ENCODE measurements at regions not wholly inside any gene's neighbourhood (a gene's known extent, or its start where the extent isn't known, plus 50 kb on each side); places are given as distances from the start of the nearest gene placed in this dataset.

DNA sequence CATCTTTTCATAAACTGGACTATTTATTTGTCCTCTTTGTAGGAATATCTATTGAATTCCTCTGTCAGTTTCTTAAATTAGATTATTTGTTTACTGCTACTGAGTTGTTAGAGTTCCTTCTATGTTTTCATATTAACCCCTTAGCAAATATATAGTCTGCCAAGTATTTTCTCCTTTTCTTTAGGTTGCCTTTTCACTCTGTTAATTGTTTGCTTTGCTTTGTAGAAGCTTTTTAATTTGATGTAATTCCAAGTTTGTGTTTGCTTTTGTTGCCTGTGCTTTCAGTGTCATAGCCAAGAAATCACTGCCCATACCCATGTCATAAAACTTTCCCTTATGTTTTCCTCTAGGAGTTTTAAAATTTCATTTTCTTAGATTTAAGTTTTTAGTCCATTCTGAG, 256.2 kb upstream of the SEMA3A start:
- no peak overlapping the region for H3K4me3 Mint-ChIP-seq
- no peak overlapping the region for H3K27ac Mint-ChIP-seq
- no peak for DNase-seq (ENCODE audit: low spot score in 2 of 2, unreplicated experiment in 2 of 2)
- peaks cover 26% of the 10 kb centered on the region for H3K9me3 Mint-ChIP-seq
- TF ChIP-seq, protein P1, sequence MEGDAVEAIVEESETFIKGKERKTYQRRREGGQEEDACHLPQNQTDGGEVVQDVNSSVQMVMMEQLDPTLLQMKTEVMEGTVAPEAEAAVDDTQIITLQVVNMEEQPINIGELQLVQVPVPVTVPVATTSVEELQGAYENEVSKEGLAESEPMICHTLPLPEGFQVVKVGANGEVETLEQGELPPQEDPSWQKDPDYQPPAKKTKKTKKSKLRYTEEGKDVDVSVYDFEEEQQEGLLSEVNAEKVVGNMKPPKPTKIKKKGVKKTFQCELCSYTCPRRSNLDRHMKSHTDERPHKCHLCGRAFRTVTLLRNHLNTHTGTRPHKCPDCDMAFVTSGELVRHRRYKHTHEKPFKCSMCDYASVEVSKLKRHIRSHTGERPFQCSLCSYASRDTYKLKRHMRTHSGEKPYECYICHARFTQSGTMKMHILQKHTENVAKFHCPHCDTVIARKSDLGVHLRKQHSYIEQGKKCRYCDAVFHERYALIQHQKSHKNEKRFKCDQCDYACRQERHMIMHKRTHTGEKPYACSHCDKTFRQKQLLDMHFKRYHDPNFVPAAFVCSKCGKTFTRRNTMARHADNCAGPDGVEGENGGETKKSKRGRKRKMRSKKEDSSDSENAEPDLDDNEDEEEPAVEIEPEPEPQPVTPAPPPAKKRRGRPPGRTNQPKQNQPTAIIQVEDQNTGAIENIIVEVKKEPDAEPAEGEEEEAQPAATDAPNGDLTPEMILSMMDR (IDR thresholded peaks at IDR 0.05; ENCODE audit: unreplicated experiment): no peak
- no peaks in the 10 kb centered on the region for H3K36me3 Mint-ChIP-seq
- no peaks in the 10 kb centered on the region for H3K27me3 Mint-ChIP-seq (ENCODE audit: low read depth)
- H3K4me1 Mint-ChIP-seq: peaks cover 3% of the 10 kb centered on the region

DNA sequence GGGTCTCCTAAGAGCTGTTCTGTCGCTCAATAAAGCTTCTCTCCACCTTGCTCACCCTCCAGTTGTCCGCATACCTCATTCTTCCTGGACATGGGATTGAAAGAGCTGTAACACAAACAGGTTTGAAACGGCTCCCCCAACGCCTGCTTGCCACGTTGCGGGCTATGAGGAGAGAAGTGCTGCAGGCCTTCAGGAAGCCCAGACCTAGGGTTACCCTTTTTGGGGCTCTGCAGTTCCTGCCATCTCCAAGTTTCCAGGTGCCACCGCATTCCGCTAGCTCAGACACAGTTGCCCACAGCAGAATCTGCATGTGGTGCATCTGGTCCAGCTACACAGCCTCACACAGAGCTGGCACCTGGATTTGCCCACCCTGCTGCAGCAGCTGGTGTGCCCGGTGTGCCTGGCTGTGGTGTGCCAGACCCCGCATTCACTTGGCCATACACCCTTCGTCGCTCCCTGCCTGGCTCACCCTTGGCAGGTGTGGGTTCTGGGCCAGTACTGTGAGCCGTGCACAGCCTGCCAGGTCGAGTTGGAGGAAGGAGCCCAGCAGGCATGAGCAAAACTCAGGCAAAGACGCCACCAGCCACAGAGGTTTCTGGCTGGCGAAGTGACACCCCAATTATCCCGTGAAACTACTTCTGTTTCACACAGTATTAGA, 253.2 kb upstream of the SEMA3A start:
- Mint-ChIP-seq H3K9me3 (peaks cover 26% of the 10 kb centered on the region), H3K27ac (no peak overlapping the region), H3K4me3 (no peak overlapping the region), H3K27me3 (ENCODE audit: low read depth) (no peaks in the 10 kb centered on the region), H3K36me3 (no peaks in the 10 kb centered on the region), H3K4me1 (no peaks in the 10 kb centered on the region)
- TF ChIP-seq, protein P1 (IDR thresholded peaks at IDR 0.05; ENCODE audit: unreplicated experiment): no peak
- DNase-seq (ENCODE audit: low spot score in 2 of 2, unreplicated experiment in 2 of 2): no peak

DNA sequence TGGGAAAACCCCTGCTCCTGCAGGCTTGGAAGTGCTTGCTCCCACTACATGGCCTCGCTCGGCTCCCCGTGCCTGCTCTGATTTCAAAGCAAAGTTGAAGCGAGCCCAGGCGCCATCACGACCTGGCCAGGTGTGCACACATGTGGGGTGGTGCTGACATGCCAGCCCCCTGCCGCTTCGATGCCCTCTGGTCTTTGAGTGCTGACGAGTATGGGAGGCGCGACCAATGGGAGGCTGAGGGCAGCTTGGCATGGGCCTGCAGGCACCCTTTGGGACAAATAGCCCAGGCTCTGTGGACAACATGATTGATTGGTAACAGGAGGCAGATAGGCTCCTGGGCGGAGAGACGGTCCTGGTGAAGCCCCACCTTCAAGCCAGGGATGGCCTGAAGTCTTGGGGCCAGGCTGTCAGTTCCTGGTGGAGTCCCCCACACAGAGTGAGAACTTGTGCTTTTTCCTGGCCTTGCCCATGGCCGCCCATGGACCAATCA, 252.4 kb upstream of the SEMA3A start:
- Mint-ChIP-seq H3K27ac (no peak overlapping the region), H3K27me3 (ENCODE audit: low read depth) (no peaks in the 10 kb centered on the region), H3K4me1 (no peaks in the 10 kb centered on the region), H3K36me3 (no peaks in the 10 kb centered on the region), H3K4me3 (no peak overlapping the region), H3K9me3 (peaks cover 26% of the 10 kb centered on the region)
- TF ChIP-seq, protein P1 (IDR thresholded peaks at IDR 0.05; ENCODE audit: unreplicated experiment): no peak
- DNase-seq (ENCODE audit: low spot score in 2 of 2, unreplicated experiment in 2 of 2): no peak

DNA sequence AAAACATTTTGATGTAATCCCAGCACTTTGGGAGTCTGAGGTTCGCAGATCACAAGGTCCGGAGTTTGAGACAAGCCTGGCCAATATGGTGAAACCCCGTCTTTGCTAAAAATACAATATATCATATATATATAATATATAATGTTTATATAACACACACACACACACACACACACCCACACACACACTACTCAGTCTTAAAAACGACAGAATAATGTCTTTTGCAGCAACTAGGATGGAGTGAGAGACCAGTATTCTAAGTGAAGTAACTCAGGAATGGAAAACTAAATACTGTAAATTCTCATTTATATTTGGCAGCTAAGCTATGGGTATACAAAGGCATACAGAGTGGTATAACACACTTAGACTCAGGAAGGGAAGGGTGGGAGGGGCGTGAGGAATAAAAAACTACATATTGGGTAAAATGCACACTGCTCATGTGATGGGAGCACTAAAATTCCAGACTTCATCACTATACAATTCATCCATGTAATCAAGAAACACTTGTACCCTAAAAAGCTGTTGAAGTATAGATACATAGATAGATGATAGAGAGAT, 231.2 kb upstream of the SEMA3A start:
- H3K27ac Mint-ChIP-seq: no peak overlapping the region
- TF ChIP-seq, protein P1 (IDR thresholded peaks at IDR 0.05; ENCODE audit: unreplicated experiment): no peak
- H3K4me3 Mint-ChIP-seq: no peak overlapping the region
- peaks cover 12% of the 10 kb centered on the region for H3K36me3 Mint-ChIP-seq
- no peaks in the 10 kb centered on the region for H3K27me3 Mint-ChIP-seq (ENCODE audit: low read depth)
- no peaks in the 10 kb centered on the region for H3K4me1 Mint-ChIP-seq
- no peak for DNase-seq (ENCODE audit: low spot score in 2 of 2, unreplicated experiment in 2 of 2)
- peaks cover 23% of the 10 kb centered on the region for H3K9me3 Mint-ChIP-seq

DNA sequence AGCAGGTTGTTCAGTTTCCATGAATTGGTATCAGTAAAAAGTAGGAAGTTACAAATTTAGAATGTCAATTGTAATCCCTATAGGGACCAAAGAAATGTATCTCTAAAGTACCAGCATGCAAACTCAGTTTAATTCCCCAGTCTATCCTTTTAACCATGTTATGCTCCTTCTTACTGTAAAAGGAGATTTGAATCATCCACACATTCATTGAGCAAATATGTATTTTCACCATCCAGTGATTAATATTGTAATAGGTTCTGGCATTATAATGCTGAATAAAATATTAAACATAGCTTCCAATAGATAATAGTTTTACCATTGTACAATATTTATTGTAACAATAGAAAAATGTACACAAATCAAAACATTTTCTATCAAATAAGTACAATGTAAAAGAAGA, 228.2 kb upstream of the SEMA3A start:
- no peaks in the 10 kb centered on the region for H3K4me1 Mint-ChIP-seq
- no peaks in the 10 kb centered on the region for H3K27me3 Mint-ChIP-seq (ENCODE audit: low read depth)
- no peak for DNase-seq (ENCODE audit: low spot score in 2 of 2, unreplicated experiment in 2 of 2)
- H3K36me3 Mint-ChIP-seq: peaks cover 21% of the 10 kb centered on the region
- H3K27ac Mint-ChIP-seq: no peak overlapping the region
- TF ChIP-seq, protein P1 (IDR thresholded peaks at IDR 0.05; ENCODE audit: unreplicated experiment): no peak
- H3K9me3 Mint-ChIP-seq: peaks cover 42% of the 10 kb centered on the region
- no peak overlapping the region for H3K4me3 Mint-ChIP-seq

Measured in mesothelial cell of epicardium (in vitro differentiated cells).